GM18907 (cell line): ENCODE measurements at regions not wholly inside any gene's neighbourhood (a gene's known extent, or its start where the extent isn't known, plus 50 kb on each side); places are given as distances from the start of the nearest gene placed in this dataset.
"Not testable (repeated sequence)": the region's sequence is repeated elsewhere in the genome, so short reads cannot be mapped to it uniquely, and the experiment has no call there.

Experiments used
- ATAC-seq: cut with Tn5 transposase; IDR thresholded peaks from one replicate; pipeline ENCODE4 v1.9.1; 2021; ENCODE audit warnings: mild to moderate bottlenecking, moderate library complexity; ENCODE audit not compliant: unreplicated experiment

DNA sequence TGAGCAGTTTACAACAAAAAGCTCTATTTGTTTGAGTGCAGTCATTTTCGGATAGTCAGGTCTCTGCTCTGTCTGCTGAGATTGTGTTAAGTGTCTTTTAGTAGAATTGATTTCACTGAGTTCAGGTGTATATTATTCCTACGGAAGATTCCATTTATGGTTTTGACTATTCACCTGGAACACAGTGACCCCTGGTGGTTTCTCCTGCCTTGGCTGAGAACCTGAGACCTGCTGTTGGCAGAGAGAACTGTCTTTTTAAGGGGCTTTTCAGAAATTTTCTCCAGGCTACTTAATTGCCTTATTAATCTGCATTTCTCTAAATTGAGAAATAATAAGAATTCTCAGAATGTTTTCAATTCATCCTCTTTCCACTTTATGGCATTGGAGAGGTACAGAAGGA is 508.0 kb downstream of the TBC1D32 start:
- no peak for ATAC-seq

DNA sequence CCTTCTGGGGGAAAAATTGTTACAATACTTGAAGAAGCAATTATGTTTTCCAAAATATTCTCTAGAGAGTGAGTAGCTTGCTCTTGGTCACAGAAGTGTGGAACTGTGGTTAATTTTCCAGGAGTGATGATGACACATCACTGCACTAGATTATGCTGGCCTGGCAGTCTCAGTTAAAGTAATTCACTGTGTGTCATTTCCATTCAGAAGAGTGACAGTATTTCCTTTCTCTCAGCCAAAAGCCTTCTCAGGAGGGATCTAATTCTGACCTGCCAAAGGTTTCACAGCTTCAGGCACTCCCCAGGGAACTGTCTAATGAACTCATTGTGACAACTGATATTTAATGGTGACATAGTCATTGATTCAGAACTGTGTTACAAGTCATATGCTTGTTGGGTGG is 517.5 kb downstream of the TBC1D32 start:
- no peak for ATAC-seq

DNA sequence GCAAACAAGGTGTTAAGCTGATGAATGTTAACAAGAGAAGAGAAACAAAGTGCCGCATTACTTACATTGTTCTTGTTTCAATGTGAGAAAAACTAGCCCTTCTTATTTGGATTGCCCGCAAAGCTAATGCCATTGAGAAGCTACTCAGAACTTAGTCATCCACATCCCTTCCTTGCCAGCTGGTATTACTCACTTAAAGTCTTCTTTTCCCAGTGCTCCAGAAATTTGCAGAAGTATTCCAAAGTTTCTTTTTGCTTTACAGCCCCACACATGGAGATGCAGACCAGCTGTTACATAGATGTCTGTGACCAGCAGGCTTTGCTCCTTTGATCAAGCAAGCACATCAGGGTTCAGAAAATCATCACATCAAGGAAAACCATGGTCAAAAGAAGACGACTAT is 529.0 kb downstream of the TBC1D32 start:
- no peak for ATAC-seq

DNA sequence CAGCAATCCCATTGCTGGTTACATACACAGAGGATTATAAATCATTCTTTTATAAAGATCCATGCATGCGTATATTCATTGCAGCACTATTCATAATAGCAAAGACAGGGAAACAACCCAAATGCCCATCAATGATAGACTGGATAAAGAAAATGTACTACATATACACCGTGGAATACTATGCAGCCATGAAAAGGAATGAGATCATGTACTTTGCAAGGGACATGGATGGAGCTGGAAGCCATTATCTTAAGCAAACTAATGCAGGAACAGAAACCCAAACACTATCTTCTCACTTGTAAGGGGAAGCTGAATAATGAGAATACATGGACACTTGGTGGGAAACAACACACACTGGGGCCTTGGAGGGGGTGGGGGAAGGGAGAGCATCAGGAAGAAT is 529.7 kb downstream of the TBC1D32 start:
- ATAC-seq: no peak

DNA sequence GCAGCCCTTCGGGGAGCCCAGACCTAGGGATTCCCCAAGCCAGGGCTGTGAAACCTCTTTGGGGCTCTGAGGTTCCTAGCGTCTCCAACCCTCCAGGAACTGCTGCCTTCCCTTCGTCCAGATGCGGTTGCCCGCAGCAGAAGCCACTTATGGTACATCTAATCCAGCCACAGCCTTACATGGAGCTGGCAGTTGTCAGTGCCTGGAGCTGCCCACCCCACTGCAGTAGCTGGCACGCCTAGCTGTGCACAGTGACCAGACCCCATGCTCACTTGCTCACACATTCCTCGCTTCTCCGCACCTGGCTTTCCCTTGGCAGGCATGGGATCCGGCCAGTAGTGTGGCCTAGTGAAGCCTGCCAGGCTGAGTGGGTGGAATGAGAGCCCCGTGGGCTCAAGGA is 547.6 kb downstream of the TBC1D32 start:
- no peak for ATAC-seq

DNA sequence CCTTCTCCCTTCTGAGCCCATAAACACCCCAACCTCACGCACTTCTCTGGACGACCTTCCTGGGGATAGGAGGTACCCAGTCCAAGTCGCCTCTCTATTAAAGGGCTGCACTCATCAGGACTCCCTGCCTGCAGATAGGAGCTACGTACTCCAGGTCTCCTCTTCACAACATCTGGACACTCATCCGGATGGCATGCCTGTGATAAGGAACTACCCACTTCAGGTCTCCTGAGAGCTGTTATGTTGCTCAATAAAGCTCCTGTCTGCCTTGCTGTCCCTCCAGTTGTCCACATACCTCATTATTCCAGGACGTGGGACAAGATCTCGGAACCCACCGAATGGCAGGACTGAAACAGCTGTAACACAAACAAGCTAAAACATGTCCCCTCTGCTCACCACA is 548.0 kb downstream of the TBC1D32 start:
- no peak for ATAC-seq

DNA sequence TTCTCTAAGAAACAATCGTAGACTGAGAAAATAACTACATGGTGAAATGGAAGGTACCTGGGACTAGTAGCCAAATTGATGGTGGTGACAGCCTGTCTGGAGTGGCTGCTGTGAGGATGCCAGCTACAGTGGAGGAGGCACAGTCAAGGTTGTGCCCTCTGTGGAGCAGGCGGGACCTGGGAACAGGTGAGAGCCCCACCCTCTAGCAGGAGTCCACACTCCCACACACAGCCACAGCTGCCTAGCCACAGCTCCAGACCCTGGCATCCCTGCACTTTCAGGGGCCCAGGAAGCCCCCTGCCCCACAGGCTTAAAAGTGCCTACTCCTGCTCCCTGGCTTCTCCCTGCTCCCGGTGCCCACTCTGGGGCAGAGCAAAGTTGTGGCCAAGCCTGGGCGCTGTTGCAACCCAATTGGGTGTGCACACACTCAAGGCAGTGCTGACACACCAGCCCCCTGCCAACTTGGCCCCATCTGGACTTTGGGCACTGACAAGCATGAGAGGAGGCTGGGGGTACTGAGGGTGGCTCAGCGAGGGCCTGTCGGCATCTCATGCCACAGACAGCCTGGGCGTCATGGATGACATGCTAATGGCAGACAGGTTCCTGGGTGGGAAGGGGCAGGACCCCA is 548.7 kb downstream of the TBC1D32 start:
- ATAC-seq: no peak

DNA sequence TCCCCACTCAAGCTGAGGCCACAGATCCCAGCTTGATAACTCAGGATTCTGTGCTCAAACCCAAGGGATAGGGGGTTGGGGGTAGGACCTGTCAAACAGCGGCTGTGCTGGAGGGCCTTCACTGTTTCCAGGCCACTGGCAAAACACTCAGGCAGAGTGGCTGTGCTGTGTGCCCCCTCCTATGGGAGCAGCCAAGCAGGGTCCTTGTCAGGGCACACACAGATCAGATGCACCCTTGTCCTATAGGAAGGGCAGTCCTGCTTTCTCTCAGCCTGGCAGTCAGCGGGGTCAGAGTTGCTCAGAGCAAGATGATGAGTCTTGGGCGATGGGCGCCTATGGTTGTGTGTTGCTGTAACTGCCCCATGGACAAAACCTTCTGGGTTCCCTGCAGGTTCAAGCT is 554.8 kb downstream of the TBC1D32 start:
- no peak for ATAC-seq

DNA sequence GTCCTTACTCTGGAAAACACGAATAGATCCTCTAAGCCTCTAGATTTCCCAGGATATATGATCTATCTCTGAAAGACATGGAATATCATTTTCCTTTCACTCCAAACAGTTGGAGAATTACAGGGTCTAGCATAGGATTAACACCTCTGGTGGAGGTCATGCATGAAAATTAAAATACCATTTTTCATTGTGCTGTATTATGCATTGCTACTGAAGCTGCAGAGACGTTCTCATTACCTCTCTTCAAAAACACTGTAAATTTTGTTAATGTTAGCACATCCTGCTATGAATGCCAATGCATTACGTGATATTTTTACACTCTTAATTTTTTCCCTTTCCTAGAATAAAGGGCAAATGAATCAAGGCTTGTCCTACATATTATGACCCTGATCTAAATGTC is 558.6 kb downstream of the TBC1D32 start:
- no peak for ATAC-seq

DNA sequence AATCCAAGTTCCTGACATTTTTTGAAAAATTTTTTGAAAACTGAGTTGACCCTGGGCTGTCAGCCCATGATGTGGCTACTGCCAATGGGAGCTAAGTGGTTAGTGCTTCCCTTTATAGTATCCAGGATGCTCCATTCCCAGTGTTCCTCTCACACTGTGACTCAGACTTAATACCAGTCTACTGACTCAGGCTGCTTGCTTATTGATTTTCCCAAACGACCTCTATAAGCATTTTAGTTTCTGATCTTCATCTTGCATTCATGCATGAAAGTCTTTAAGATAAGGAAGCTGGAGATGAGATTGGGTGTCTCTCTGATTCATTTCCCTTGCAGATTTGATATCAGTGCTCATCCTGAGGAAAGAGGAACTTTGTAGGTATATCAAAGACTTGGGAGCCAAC is 560.0 kb downstream of the TBC1D32 start:
- ATAC-seq: no peak

DNA sequence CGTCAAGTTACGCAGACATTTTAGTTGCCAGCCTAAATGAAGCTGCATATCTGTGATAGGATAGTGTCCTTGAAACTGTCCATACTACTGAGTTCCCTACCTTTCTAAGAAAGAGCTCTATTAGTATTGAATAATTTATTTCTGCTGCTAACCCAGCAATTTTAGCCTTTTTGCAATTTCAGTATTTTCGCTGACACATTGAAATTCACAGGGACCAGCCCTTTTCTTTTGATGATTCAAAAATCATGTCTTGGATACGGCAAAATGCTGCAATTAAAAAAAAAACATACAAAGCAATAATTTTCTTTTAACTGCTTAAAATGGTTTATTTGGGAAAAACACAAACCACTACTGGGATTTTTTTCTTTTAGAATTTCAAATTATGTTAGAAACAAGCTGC is 563.3 kb downstream of the TBC1D32 start:
- no peak for ATAC-seq

DNA sequence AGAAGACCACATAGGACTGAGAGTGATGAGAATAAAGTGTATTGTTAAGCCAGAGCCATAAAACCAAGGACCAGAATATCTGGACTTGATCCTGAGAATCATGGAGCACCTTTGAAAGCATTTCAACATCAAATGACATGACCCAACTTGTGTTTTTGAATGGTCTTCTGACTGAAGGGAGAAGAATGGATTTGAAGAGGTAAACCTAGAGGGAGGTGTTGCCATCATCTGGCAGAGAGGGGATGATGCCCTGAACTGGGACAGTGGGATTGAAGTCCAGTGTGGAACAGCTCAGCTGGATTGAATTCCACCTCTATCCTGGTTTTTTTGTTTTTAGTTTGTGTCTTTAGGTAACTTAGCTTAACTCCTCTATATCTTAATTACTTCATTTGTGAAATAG is 570.0 kb downstream of the TBC1D32 start:
- ATAC-seq: no peak

DNA sequence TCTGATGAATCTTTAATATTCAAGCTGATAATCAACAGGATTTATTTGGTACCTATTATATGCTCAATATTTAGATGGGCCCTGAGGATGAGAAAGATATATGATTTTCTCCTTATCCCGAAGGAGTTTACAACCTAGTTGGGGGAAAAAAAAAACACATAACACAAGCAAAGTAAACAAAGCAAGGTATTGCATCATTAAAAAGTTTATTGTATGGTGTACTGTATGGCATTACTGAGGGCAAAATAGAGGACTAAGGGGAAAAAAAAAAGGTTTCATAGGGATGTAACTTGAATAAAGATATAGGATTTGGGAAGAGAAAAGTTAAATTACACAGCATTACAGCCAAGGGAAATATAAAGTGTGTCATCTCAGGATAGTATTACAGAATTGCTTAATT is 574.7 kb downstream of the TBC1D32 start:
- no peak for ATAC-seq

DNA sequence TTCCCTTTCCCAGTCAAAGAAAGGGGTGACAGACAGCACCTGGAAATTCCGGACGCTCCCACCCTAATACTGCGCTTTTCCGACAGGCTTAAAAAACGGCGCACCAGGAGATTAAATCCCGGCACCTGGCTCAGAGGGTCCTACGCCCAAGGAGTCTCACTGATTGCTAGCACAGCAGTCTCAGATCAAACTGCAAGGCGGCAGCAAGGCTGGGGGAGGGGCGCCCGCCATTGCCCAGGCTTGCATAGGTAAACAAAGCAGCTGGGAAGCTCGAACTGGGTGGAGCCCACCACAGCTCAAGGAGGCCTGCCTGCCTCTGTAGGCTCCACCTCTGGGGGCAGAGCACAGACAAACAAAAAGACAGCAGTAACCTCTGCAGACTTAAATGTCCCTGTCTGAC is 585.7 kb downstream of the TBC1D32 start:
- ATAC-seq: not testable (repeated sequence)

DNA sequence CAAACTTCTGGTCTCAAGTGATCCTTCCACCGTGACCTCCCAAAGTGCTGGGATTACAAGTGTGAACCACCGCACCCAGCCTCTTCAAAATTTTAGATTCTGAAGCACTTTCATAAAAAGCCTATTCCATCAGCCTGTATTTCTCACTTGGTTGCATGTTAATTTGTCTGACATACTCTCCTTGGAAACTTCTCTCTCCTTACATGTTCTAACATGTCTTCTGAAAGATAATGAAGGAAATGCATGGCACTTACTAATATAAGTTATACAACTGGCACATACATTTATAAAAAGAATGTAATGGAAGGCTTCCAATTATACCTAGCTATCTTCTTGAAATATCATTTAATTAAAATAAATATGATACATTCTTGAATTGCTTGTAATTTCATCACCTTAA is 597.5 kb downstream of the TBC1D32 start:
- no peak for ATAC-seq

DNA sequence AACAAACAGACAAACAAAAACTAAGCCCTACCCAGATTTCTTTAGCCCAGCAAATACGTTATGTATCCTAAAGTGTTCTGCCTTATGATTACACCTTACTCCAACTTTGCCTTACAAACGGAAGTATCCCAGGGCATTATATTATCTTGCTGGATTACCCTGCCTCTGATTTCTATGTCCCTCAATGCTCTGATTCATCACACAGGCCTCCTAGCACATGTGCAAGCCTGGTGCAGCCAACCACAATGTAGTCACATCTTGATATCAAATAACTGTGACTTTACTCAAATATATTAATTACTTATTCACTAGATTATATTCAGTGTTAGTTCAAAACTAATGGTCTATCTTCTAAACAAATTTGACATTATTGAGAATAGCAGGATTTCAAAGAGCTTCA is 598.6 kb downstream of the TBC1D32 start:
- ATAC-seq: no peak

DNA sequence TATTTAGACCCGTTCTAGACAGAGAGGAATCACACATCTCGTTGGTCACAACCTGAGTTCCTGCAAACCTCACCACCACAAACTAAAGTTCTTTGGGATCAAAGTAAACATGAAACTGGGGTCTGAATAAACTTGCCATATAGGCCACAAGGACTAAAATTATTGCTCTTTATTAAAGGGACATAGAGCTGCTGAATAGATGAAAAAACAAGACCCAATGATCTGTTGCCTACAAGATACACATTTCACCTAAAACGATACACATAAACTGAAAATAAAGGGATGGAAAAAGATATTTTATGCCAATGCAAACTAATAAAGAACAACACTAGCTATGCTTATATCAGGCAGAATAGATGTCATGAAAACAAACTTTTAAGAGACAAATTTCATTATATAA is 623.0 kb downstream of the TBC1D32 start:
- ATAC-seq: no peak

DNA sequence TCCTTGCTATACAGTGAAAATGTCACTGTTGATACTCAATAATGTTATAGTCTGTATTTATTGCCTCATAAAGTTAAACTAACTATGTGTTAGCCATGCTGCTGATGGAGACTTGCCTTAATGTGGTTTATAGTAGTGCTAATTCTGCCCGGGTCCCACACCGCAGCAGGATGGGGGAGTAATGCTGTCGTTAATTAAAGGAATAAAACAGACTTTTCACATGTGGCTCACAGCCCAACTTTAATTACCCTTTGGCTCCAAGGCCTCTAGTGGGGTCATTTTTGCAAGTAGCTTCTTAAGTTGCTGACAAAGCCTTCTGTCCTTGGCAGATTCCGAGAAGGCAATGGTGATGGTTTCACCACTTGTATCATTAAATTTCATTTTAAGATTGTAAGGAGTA is 634.3 kb downstream of the TBC1D32 start:
- ATAC-seq: no peak

DNA sequence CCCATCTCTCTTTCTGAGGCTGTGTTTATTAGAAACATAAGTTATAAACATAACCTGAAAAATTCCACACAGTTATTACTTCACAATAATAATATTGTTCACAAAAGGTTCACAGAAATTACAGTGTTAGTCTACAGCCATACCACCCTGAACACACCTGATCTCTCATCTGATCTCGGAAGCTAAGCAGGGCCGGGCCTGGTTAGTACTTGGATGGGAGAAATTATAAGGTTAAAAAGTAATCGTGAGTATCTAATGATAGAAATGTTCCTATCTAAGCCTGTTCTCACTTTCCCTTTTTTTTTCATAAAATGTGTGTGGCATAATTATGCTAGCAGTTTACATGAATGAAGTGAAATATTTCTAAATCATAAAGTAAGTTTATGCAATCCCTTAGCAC is 647.8 kb downstream of the TBC1D32 start:
- no peak for ATAC-seq

DNA sequence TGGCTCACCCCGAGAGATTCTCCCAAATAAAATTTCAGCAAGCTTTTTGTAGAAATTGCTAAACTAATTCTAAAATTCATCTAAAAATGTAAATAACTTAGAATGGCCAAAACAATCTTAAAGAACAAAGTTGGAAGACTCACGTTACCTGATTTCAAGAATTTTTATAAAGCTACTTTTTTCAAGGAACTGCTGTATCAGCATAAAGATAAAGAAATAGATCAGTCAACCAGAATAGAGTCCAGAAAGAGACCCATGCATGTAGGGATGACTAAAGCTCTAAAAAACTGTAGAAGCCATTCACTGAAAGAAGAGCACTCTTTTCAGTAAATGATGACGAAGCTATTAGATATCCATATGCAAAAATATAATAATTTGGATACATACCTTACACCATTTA is 652.1 kb downstream of the TBC1D32 start:
- no peak for ATAC-seq

DNA sequence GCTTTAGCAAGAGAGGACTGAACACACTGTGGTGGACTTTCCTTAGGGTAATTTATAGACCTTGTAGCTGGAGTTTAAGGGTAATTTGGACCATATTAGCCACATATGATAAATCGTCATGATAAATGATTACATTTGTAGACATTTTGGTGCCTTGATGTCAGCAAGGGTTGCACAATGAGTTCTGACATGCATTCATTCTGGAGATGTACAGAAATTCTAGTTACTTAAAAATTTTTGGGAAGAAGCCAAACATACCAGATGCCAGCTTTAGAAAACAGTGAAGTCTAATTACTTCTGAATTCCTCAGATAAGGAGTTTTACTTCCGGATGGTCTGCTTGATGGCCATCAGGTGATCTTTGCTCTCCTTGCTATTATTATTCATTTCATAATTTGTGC is 653.1 kb downstream of the TBC1D32 start:
- no peak for ATAC-seq

DNA sequence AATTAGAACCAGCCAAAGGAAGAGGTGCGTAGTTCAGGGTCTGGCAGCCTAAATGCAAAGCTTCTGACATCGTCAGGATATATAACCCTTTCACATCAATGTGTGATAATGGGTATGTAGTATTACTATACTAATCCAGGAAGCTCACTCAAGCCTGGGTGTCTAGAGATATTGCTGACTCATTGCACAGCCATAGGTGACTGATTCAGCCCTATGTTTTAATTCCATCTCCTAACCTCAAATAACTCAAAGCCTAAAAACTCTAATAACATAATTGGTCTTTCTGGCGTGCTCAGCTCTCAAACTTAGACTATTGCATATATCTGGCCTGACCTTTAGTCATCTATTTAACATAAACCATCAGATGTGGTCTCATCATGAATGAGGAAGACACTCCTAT is 658.4 kb downstream of the TBC1D32 start:
- no peak for ATAC-seq

DNA sequence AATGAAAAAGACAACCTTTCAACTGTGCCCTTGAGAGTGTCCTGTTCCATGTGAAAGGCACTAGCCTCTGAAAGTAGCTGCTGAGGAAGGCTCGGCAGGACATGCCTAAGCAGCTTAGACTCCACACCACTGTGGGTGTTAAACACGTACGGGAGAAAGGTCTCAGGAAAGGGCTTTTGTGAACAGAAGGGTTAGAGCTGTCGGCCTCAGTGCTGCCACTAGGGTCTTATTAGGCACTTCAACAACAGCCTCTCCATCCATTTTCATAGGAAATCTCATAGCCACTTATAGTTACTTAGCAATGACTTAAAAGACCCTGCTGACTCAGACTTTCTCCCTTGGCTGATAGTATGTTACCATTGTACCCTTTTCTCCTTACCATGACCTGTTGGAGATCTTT is 662.8 kb downstream of the TBC1D32 start:
- ATAC-seq: no peak

DNA sequence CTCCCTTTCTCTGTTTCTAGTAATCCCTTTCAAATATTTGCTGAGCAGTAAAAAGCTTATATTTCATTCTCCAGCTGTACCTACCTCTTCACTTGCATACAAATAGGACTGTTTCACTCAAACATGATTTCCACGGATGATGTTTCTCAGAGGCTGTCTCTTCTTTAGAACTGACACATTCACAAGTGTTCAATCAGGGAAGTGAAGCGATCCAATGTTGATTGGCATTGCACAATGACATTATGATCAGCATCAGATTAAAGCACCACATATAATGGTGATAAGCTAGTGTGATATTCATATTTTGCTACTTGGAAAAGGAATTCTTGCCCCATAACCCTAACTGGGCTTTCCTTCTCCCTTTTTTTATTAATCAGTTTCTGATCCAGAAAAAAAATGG is 681.8 kb downstream of the TBC1D32 start:
- ATAC-seq: no peak
